ENCODE measurements at regions not wholly inside any gene's neighbourhood (a gene's known extent, or its start where the extent isn't known, plus 50 kb on each side); places are given as distances from the start of the nearest gene placed in this dataset.

DNA sequence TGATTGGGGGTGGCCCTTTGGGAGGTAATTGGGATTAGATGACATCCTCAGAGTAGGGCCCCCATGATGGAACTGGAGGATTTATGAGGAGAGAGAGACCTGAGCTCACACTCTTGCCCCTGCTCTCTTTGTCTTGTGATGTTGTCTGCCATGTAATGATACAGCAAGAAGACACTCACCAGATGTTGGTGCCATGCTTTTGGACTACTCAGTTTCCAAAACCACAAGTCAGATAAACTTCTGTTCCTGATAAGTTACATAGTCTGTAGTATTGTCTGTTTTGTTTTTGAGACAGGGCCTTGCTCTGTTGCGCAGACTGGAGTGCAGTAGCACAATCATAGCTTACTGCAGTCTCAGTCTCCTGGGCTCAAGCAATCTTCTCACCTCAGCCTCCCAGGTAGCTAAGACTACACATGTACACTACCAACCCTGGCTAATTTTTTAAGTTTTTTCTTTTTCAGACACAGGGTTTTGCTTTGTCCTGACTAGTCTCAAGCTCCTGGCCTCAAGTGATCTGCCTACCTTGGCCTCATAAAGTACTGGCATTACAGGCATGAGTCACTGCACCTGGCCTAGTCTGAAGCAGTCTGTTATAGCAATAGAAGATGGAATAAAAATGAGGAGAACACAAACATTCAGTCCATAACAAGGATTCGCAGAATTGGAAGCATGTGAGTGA lies 115.0 kb upstream of the GALNT2 start:
- TF ChIP-seq CTCF (conservative IDR thresholded peaks at IDR 0.05; ENCODE audit: low read depth, low read length) (no peak), EZH2 (IDR thresholded peaks at IDR 0.05; ENCODE audit: low read length, unreplicated experiment) (no peak), EZH2phosphoT487 (IDR thresholded peaks at IDR 0.05; ENCODE audit: borderline replicate concordance, low read length) (no peak)
